HG03575 (cell line): ENCODE measurements at regions not wholly inside any gene's neighbourhood (a gene's known extent, or its start where the extent isn't known, plus 50 kb on each side); places are given as distances from the start of the nearest gene placed in this dataset.

Experiments used
- ATAC-seq: cut with Tn5 transposase; IDR thresholded peaks from one replicate; pipeline ENCODE4 v1.9.1; 2021; ENCODE audit not compliant: unreplicated experiment, insufficient number of reproducible peaks, low FRiP score; ENCODE audit errors: extremely low read depth

DNA sequence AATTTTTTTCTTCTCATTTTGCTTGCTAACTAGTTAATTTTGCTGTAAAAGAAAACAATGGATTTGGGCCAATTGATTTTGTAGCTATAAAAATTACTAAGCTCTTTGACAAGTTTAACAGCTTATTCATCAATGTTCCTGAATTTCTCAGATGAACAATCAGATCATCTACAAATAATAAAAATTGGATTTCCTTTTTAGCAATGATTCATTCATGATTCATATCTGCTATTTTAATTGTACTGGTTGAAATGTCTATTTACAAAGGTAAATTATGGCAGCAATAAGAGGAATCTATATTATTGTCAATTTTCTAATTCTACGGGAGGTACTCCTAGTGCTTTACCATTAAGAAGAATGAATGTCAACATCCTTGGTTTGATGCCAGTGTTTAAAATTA is 178.8 kb upstream of the BTBD3 start:
- no peak for ATAC-seq

DNA sequence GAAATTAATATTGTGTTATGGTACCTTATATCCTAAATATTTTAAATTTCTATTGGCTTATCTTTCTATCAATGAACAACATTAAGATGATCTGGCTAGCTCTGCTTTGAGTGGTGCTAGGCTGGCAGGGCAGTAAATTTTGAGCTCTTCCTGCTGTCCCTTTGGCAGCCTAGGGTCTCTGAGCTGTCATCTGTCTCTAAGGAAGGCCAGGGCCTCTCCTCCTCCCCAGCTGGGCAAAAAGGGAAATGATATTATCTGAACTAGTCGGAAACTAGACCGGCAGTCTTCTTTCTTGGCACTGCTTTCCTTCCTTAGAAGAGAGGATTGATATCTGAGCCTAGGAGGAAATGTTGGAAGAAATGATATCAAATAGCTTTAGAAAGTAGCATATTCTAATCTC is 176.7 kb upstream of the BTBD3 start:
- ATAC-seq: no peak

DNA sequence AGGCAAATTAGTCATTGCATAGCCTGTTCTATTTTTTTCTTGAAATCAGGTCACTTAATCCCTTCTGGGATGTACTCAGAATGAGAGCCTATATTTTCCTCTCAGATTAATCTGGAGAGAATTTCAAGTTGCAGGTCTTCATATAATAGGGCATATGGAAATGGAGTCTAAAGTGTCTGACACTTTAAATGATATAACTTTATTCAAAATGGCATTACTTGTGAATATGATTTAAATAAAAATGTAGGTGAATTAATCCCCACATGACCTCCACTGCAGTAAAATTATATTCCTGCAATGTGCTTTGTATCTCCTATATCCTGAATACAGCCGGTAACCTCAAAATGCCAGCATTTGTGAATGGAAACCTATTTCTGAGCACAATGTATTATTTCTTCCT is 172.5 kb upstream of the BTBD3 start:
- no peak for ATAC-seq

DNA sequence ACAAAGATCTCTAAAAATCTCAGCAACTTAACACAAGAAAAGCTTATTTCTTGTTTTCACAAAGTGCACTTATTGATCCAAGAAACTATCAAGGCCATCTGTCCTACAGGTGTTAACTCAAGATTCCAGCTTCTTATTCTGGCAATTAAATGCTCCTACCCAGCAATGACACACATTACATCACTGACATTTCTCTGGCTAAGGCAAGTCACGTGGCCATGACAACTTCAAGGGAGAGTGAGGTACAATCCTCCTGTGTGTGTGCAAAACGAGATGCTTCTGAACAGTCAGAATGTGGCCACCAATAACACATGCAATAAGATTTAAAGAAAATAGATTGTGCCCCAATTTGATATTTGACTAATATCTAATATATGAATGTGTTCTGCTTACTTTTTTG is 169.3 kb upstream of the BTBD3 start:
- no peak for ATAC-seq

DNA sequence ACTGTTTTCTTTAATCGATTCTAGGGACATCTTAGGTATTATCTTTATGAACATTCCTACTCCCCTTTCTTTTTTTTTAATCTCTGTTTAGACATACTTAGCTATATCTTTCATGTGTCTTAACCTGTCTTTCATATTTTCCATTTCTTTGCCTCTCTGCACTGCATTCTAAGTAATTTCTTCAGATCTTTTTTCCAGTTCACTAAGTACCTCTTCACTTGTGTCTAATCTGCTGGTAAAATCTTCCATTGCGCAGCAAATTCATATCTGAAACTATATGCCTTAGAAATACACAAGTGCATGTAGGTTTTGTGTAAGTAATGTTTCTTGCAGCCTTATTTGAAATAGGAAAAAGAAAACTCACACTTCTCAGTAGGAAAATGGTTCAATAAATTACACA is 165.4 kb upstream of the BTBD3 start:
- no peak for ATAC-seq

DNA sequence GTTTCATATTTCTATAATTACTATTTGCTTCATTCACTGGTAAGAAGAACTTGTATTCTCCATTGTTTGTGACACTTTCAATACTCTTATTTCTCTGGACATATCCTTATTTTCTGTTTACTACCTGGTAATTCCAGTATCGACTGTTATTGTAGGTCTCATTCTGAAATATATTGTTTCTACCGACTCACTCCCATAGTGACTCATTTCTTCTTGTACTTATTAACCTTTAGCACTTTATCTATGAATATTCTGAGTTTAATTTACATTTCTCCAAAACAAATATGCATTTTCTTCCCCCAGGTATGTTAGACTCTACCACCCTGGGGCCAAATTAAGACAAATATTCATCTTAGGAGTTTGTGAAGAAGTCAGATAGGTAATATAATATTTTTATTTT is 164.5 kb upstream of the BTBD3 start:
- no peak for ATAC-seq

DNA sequence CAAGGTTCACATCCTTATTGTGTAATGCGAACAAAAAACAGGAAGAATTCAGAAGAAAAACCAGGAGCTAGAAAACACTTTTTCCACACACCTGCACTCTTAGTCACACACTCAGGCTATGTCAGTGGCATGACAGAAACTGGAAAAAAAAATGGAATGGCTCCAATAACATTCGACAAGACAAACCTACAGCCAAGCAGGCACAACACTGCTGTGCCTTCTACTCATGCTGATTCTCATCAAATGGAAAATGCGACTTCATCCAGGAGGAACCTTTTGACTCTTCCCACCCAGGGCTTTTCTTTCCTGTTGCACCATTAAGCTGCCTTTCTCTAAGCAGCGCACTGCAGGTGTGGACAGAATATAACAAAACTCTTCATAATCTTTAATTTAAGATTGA is 163.2 kb upstream of the BTBD3 start:
- ATAC-seq: no peak

DNA sequence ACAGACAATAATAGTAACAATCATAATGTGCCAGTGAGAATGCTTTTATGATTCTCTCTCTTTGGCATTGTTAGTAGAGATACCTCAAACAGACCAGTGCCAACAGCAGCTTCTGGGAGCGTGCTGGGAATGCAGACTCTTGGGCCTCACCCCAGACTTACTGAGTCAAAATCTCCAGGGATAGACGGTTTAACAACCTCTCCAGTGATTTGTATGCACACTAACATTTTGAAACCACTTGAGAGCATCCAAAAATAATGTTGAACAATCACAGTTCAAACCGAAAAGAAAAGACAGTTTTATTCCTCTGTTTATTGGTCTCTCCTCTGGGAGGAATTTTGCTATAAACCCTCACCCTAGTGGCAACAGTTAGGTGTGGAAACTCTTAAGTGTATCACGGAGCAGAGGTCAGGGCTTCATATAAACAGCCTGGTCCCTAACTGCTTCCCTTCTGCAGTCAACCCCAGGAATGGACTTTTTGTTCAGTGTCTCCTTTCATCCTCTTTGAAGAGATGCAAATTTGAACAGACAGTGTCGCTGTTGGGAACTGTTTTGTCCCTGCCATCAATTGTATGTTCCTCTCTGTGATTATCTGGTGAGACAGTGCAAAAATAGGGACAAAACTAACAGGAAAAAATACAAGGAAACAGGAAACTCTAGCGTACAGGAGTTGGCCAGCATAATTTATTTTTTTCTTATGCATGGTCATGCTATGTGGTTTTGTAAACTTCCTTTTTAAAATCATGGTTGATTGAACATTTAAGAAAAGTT is 162.4 kb upstream of the BTBD3 start:
- no peak for ATAC-seq

DNA sequence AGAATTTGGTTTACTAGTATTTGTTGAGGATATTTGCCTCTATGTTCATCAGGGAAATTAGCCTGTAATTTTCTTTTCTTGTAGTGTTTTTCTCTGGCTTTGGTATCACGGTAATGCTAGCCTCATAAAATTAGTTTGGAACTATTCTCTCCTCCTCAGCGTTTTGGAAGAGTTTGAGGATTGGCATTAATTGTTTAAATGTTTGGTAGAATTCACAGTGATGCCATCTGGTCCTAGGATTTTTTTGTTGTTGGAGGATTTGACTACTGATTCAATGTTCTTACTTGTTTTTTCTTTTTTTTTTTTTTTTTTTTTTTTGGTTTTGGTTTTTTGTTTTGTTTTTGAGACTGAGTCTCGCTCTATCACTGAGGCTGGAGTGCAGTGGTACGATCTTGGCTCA is 156.2 kb upstream of the BTBD3 start:
- ATAC-seq: no peak

DNA sequence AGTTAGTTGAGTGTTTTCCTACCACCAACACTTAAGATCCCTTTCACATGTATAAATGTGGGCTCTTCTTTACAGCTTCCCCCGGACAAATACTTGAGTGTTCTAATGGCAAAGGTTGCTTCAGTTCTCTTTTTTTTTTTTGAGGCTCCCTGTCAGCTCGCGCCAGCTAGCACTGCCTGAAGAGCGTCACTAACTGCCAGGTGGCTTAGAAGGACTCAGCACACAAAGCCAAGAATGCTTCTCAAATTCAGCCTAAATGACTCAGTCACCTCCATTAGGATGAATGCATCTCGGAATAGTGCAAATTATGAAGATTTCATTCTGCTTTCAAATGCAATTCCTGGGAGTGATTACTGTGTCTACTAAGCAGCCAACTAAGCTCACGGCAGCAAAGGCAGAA is 150.7 kb upstream of the BTBD3 start:
- no peak for ATAC-seq

DNA sequence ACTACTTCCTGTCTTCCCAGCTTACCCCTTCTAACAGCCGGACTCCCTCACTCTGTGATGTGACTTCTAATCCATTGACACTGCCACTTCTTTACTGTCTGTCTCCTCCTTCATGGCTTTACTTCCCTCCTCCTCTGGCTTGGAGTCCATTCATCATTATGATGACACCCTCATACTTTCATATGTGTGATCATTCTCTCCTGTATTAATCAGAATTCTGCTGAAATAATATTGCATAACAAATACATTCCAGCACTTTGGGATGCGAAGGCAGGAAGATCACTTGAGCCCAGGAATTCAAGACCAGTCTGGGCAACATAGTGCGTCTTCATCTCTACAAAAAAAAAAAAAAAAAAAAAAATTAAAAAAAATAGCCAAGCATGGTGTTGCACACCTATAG is 147.9 kb upstream of the BTBD3 start:
- ATAC-seq: no peak

DNA sequence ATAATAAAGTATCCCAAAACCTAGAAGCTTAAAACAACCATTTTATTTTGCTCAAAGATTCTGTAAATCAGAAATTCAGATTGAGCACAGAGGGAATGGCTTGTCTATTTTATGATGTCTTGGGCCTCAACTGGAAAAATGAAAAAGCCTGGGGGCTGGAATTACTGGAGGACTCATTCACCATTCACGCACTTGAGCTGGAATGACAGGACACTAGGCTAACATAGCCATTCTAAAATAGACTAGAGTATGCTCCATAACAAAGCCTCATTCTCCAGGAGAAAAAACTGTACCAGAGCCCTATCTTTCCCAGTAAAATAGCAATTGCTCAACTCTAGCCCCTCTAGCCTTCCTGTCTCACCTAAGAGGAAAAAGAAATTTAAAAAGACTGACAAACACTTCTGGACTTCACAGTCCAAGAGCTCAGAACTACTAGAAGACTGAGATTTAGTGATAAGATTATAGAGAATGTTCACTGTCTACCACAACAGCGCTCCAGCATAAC is 145.4 kb upstream of the BTBD3 start:
- no peak for ATAC-seq

DNA sequence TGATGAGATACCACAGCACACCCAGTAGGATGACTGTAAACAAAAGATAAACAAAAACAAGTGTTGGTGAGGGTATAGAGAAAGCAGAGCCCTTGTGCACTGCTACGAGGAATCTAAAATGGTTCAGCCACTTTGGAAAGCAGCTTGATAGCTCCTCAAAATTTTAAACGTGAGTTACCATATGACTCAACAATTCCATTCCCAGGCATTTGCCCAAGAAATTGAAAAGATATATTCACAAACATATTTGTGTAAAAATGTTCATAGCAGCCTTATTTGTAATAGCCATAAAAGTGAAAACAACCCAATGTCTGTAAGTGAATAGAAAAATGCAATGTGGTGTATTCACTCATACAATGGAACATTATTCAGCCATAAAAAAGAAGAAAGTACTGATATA is 141.0 kb upstream of the BTBD3 start:
- ATAC-seq: no peak

DNA sequence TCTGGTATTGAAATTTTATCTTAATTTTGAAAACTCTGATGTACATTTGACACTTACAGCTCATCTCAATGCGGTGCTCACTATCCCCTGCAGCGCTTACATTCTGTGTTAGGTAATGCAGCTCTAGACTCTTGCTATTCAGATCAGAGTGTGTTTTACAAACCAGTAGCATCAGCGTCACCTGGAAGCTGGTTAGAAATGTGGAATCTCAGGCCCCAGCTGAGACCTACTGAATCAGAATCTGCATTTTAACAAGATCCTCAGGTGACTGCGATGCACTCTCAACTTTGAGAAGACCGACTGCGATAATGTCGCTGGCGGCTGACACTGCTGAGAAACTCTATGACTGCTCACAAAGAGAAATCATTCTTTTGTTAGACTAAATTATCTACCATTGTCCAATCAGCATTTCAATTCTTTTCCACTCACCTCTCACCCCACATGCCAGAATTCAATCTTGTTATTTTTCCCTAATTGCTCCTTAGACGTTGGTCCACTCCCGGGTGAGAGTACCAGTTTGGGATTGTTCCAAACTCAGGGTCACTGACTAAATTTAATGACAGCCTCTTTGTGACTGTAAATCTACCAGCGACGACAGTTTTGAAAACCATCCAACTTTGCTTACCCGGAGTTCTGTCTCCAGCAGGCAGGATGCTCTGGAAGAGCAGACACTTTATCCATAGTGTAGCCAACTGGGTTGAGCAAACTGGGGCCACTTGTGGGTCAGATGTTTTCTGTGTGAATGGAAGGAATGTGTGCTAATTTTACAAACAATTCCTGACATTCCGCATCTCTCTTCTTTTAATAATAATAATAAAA is 140.1 kb upstream of the BTBD3 start:
- ATAC-seq: no peak

DNA sequence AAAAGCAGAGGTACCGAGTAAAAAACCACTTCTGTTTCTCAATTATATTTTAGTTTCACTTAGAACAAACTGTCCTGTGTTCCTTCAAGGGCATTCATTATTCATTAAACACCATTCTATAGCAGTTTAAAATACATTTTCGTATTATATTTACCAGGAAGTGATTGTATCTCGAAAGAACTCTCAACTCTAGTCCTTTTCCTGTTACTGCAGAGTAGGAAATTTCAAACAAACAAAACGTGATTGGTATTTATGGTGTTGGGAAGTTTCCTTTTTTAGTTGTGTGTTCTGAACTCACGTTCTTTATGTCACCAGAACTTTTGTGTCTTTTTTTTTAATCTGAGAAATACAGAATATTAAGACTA is 139.5 kb upstream of the BTBD3 start:
- ATAC-seq: no peak

DNA sequence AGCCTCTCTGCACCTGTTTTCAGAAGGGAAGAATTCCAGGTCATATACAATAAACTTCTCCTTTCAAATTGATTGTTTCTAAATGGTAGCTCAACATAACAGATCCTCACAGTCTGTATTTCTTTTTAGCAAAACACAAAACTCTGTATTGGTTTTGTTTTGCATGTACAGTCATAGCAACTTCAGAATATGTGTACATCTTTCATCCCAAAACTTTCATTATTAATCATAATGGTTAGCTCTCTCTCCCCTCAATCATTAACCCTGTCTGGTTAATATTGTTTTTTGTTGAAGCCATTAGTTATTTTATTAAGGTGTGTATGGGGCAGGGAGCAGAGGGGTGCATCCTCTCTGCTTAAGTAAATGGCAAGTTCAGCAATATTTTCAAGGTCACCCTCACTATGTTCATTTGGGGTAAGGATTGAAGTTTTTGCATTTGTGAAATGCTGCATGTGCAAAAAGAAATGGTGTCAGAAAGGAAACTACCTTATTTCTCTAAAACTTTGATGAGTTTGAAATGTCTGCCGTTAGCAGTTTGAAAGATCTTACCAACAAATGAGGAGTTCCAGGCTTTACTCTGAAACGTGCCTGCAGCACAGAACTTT is 136.8 kb upstream of the BTBD3 start:
- ATAC-seq: no peak

DNA sequence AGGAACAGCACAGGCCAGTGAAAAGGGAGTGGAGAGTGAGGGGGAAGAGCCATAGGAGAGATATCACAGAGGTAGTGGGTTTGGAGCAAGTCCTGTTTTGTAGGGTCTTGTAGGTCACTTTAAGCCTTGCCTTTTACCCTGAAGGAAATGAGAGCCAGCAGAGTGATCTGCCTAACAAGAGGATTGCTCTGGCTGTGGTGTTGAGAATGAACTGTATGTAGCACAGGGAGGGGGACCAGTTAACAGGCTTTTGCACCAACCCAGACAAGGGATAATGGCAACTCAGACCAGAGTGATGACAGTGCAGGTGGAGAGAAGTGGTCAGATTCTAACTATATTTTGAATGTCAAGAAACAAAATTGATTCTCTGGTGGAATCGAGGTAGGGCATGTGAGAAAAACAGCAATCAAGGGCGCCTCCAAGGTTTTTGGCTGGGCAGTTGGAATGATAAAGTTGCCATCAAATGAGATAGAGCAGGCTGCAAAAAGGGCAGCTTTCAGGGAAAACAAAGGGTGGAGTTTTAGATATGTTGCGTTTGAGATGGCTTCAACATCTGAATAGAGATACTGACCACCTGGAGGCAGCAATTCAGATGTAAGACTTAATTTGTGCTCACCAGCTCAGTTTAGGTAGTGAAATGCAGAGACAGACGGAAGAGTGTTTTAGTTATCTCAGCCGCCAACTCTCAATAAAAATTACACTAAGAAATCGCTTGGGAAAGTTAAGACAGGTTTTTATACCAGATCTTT is 134.4 kb upstream of the BTBD3 start:
- no peak for ATAC-seq

DNA sequence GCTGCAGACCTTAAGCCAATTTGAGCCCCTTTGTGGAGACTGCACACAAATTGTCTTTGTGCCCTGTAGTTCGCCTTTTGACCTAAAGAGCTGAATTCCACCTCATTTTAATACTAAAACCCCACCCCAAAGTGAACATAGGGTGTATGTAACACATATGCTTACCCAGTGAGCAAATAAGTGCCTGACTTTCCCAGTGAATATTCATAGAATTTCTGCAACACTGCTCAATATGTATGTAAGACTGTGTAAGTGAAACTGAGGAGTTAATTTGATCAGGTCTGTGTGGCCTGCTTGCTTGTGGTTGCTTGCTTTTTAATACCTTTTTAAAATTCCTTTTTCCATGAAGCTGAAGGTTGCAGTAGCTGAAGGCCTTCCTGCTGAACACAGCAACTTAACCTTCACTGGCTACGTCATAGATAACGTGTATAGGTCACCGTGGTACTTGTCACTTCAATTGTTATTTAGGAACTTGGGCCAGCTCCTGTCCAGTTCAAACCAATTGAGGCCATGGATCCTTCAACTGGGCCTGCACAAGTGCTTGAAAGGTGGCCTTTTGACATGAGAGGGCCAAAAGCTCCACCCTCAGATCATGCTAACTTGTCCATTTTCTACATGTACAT is 131.7 kb upstream of the BTBD3 start:
- ATAC-seq: no peak

DNA sequence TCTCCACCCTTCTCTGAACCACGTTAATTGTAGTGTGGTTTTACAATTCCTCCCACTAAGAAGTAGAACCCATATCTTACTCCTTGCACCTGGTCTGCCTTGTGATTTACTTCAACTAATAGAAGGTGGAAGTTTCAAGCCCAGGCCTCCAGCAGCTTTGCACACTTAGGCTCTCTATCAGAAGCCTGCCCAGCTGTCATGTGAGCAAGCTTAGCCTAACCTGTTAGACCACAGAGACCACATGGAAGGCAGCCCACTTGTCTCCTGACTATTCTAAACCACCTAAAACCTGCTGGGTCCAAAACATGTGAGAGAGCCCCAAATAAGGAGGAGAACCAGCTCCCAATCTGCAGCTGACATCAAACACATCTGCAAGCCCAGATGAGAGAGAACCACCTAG is 127.6 kb upstream of the BTBD3 start:
- no peak for ATAC-seq
